SIG-M5 (cell line): ENCODE measurements at regions not wholly inside any gene's neighbourhood (a gene's known extent, or its start where the extent isn't known, plus 50 kb on each side); places are given as distances from the start of the nearest gene placed in this dataset.
"Not testable (repeated sequence)": the region's sequence is repeated elsewhere in the genome, so short reads cannot be mapped to it uniquely, and the experiment has no call there.

Experiments used
- DNase-seq: peaks from one replicate; lab custom pipeline; 2025; lab: John Stamatoyannopoulos, UW

DNA sequence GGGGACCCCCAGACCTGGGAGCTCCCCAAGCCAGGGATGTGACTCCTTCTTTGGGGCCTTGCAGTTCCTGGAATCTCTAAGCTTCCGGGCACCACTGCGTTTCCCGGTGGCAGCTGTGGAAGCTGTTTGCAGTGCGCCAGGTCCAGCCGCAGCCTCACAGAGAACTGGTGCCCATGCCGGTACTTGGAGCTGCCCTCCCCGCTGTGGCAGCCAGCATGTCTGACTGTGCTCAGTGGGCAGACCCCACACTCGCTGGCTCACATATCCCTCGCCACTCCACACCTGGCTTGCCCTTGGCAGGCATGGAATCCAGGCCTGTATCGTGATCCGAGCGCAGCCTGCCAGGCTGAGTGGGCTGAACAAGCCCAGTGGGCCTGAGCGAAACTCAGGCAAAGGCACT lies 753.2 kb upstream of the PCDH20 start:
- no peak for DNase-seq

DNA sequence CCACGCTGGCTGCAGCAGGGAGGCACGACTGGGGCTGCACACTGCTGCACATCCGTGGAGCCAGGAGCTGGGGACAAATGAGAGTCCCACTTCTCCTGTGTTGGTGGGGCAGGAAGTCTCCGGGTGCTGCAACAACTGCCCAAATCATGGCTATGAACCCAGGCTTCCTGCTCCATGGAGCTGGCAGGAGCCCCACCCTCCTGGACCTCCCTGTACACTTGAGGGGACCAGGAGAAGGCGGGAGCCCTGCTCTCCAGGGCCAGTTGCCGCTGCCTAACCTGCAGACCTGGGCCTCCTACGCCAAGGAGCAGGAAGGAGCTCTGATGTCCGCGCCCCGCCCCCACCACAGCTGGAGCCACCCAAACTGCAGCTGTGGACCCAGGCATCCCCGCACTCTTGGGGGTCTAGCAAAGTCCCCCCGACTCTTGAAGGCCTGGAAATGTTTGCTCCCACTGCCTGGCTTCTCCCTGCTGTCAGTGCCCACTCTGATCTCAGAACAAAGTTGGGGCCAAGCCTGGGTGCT lies 752.1 kb upstream of the PCDH20 start:
- no peak for DNase-seq

DNA sequence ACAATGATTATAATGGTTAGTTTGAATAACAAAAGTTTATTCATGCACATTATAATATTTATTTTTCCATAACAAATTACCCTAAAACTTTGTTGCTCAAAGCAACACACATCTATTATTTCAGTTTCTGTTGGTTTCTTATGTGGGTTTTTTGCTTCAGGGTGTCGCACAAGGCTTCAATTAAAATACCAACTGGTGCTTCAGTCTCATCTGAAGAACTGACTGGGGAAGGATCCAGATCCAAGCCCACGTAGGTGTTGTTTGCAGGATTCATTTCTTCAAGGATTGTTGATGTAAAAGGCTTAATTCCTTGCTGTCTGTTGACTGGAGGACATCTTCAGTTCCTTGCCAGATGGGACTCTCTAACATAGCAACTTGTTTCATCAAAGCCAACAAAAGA lies 747.2 kb upstream of the PCDH20 start:
- no peak for DNase-seq

DNA sequence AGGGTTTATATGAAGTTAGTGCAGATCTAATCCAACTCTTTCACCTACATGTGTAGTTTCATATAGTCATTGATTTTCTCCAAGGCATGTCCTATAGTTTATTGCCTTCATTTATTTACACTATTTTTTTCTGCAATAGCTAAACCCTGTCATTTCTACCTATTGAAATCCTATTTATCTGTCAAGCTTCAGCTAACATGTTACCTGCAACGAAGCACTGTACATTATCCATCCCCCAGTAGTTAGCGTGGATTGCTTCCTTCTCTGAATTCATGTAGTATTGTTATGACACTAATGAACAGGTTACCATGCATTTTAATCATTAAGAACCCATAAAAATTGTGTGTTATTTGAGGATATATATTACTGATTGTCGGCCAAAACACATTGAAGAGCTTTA lies 742.9 kb upstream of the PCDH20 start:
- no peak for DNase-seq

DNA sequence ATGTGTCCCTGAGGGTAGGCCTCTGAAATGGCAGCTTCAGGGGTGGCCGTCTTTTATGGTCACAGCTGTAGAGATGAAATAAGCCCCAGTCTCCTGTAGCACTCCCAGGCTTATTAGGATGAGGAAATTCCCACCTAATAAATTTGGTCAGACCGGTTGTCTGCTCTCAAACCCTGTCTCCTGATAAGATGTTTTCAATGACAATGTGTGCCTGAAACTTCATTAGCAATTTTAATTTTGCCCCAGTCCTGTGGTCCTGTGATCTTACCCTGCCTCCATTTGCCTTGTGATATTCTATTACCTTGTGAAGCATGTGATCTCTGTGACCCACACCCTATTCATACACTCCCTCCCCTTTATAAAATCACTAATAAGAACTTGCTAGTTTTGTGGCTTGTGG lies 736.1 kb upstream of the PCDH20 start:
- not testable (repeated sequence) for DNase-seq

DNA sequence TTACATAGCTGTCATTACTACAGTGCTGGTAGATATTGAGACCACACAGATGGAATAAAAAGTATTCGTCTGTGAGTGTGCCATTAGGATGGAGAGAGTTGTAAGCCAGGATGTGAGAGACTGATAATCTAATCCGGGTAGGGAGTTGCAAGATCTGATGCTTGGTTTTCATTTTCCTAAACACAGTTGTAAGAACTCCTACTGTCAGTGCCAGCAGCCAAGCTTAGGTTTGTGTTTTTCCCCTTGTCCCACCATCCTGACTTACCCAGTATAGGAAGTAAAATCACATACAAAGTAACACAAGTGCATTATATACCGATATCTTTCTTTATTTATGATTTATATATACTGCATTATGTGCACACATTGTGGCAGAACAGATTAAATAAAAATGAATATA lies 726.4 kb upstream of the PCDH20 start:
- DNase-seq, result no peak

DNA sequence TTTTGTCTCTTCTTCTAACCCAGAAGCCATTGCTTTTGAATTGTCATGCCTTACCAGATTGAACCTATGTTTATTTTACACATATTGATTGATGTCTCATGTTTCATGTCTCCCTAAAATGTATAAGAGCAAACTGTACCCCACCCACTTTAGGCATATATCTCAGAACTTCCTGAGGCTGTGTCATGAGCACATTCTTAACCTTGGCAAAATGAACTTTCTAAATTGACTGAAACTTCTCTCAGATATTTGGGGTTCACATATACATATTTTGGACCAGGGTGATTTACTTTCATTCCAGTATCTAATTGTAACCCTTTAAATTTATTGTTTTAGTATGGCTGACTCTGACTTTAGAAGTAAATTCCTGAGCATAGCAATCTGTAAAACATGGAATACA lies 723.9 kb upstream of the PCDH20 start:
- no peak for DNase-seq

DNA sequence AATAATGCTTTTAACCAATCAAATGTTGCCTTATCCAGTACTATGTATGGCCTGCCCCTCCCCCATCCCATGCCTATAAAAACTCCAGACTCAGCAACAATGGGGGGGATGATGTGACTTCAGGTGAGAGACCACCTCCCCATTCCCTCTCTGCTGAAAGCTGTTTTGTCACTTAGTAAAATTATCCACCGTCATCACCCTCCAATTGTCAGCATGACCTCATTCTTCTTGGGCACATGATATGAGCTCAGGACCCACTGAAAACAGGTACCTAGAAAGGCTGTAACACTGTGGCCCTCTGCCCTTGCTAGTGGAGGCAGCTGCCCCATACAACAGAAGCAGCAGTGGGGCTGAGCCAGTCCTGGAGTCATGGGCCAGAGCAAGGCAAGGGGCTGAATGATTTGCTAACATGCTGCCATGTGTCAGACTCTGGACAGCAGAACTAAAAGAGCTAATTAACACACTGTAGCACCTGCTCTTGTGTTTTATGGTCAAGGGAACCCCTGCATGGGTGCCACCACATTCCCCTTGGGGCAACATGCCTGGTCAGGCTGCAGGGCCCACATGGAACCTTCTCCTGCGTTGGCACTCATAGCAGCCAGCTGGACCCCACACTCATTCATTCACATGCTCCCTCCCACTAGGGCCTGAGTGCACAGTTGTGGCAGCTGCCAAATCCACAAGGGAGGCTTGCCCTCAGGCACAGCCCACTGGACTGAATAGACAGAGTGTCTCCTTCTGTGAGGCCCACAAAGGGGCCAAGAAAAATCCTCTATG lies 722.2 kb upstream of the PCDH20 start:
- no peak for DNase-seq

DNA sequence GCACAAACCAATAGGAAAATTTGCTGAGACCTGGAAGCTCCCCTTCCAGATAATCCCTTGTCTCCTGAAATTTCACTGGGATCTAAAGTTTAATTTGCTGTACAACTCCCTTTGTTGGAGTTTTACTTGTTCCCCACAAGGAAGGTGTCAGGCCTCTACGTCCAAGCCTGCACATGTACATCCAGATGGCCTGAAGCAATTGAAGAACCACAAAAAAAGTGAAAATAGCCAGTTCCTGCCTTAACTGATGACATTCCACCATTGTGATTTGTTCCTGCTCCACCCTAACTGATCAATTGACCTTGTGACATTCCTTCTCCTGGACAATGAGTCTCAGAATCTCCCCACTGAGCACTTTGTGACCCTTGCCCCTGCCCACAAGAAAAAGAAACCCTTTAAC lies 716.0 kb upstream of the PCDH20 start:
- no peak for DNase-seq

DNA sequence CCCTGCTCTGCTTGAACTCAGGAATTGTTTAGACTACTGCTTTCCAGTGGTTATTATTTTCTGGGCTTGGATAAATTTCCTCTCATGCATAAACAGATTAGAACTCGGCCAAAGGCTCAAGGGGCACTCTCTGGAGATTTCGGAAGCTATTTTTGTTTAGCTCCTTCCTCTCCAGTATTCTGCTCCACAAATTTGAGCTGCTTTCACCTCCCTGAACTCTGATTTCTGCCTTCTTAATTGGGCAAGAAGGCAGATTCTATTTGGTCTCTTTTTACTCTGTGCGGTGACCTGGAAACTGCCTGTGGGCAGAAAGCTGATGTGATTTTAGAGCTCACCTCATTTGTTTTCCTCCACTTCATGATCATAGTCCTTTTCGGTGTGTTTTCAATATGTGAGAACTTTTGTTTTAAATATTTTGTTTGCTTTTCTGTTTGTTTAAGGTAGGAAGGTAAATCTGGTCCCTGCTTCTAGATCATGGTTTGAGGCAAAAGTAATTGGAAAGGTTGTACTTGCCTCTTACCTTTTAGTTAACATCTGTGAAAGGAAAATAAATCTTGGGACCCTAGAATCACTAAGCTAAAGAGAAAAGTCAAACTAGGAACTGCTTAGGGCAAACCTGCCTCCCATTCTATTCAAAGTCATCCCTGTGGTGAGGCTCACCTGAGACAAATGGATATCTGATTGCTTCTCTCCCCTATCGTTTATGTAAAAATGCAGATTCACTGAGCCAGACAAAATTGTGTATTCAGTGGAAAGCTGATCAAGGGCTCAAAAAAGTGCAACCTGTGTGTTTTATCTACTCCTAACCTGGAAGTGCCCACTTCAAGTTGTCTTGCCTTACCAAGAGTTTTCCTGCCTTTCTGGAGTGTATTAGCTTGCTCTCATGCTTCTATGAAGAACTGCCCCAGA lies 714.7 kb upstream of the PCDH20 start:
- DNase-seq, result no peak

DNA sequence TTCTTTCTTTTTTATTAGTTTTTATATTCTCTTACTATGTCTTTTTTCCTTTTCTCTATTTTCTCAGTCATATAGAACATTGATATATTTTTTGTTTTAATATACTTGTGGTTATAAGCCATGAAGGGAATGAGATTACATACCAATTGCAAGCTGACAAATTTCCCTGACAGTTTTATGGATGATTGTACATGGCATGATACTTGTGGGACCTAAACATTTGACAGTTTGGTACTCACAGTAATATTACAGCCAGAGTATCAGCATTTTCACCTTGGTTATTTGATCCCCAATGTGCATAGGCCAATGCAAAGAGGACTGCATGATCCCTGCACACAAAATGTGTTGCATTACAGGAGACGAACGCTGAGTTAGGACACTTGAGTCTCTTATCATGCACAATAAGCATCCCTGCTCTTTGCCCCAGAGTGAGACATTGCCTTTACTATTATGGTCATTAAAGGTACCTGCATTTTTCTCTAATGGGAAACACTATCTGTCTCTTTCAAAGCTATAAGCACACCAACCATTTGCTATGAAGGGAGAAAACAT lies 713.4 kb upstream of the PCDH20 start:
- no peak for DNase-seq

DNA sequence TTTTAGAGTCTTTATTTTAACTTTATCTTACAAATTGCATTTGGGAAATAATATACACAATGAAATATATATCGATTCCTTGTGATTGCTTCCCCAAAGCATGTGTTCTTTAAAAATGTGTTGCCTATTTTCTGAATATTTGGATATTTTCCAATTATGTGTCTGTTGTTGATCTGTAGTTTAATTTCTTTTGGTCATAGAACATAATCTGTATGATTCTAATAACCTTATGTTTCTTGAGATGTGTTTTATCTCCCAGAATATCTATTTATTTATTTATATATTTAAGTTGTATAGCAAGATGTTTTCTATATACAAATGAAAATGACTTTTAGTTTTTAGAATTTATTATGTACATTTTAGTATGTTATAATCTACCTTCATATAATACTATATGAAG lies 710.8 kb upstream of the PCDH20 start:
- DNase-seq, result no peak

DNA sequence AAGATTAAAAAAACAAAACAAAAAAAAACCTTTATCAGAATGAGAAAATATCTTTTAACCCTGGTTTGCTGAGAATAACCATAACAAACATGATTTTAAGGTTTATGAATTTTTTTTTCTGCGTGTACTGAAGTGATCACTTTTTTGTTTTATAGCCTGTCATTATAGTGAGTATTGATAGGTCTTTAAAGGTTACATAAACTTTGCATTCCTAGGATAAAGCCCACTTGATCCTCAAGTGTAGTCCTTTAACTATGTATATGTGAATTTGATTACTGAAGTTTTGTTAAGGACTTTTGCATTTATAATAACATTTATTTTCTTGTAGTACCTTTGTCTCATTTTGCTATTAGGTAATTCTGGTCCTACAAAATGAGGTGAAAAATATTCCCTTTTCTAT lies 709.8 kb upstream of the PCDH20 start:
- DNase-seq, result no peak

DNA sequence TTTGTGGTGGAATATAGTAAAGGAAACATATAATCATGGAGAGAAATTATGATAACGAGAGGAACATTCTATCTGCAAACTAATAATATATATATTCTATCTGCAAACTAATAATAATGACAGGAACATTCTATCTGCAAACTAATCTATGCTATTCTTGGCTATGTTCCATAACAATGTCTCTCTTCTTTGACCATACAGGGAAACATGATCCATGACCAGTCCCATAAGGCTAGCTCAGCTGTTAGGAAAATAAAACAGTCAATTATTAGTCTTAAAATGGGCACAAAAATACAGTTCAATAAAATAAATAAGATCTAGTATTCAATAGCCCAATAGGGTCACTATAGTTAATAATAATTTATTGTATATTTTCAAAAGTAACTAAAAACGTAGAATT lies 707.8 kb upstream of the PCDH20 start:
- no peak for DNase-seq

DNA sequence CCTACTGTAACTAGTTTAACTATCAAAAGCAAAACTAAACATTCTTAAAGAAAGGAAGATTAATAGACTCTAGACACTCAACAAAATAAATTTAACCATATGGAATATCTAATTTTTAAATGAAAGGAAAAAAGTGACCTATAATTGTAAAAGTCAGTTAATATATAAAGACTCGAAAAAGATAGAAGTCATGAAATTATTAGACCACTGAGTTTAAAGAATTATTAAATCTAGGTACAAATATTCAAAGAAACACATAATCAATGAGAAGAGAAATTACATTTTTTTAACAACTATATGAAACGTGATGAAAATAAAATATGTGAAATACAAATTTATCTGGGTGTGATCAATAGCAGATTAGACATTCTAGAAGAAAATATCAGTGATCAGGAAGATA lies 706.8 kb upstream of the PCDH20 start:
- no peak for DNase-seq

DNA sequence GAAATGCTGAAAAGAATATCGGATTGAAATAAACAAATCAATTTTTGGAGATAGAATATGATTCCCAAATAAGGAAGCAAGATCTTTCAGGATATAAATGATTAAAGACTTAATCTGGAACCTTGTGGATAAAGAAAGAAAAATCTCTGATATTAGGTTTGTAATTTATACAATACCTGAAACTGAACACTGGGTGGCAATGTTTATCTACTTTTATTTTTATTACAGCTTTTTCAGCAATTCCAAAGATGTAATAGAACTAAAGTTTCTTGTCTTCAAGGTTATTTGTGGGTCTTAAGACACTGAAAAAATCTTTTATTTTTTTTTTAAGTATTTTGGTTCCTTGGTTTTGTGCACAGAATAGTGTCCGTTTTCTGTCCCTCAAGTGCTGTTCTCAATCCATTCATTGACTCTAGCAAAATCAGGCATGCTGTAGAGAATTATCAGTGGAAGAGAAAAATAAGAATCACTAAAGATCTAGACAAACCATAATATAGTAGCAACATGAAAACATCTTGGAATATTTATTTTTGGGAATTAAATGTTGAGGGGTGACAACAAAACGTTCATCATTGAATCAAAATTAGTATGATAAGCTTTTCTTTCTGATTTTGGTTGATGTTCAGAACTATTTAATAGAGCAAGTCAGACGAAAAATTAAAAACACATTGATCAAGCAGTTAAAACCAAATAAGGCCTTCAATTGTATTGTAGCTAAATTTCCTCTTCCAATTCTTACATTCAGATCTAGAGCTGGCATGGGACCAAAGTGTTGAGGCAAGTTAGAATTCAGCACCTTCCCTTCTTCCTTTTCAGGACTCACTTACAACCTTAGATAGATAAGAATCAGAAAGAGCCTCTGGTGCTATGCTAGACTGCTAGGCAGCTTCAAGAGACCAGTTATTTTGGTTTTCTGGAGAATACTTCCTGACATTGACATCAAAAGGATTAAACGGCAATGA lies 704.4 kb upstream of the PCDH20 start:
- no peak for DNase-seq

DNA sequence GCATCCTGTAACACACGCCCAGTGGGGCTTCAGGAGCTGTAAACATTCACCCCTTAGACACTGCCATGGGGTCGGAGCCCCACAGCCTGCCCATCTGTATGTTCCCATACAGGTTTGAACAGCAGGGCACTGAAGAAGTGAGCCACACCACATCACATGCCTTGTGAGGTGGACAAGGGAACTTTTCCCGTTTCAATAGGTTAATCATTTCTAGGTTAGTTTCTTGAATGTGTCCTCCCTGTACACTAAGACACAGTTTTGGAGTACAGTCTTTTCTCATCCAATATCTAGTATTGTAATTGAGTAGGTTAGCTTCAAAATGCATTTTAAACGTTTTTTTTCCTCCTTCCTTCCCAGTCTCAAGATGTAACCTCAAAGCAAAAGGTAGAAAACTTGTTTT lies 700.2 kb upstream of the PCDH20 start:
- no peak for DNase-seq

DNA sequence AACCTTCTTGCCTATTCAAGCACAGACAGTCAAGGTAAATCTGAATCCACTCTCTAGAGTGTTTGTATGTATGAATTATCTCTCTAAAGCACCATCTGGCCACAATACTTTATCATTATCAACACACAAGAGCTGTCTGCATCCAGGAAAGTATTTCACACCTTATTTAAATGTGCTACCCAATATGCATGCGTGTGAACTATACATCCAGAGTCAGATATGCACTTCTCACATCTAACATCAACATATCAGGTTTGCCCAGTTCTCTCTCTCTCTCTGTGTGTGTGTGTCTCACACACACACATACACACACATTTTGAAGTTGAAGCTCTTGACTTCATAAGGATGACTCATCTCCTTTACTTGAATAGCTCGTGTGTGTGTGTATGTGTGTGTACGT lies 697.5 kb upstream of the PCDH20 start:
- no peak for DNase-seq

DNA sequence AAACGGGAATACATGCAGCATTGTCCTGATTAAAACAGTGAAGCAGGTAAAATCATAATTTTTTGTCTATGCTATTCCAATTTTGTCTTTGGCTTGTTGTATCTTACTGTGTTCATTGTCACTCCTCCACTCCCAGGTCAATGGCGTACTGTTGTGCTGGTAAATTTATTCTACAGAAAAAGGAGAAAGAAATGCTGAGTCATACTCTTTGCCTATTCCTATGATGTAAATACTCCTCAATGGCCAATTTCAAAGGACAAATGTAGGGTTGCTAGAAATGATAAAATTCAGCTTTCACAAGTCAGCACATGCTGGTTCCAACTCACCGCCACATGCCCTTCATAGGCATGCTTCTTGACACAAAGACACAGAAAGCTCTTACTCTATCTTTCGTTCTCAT lies 694.4 kb upstream of the PCDH20 start:
- no peak for DNase-seq

DNA sequence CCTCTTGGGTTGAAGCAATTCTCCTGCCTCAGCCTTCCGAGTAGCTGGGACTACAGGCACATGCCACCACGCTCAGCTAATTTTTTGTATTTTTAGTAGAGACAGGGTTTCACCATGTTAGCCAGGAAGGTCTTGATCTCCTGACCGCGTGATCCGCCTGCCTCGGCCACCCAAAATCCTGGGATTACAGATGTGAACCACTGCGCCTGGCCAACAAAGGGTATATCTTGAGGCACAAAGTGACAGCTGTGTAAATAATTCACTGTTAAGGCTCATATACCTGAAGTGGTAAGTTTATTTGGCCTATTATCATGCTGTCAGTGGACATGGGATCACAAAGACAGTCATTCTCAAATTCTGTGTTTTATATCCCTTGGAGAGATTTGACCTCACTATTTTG lies 688.5 kb upstream of the PCDH20 start:
- not testable (repeated sequence) for DNase-seq

DNA sequence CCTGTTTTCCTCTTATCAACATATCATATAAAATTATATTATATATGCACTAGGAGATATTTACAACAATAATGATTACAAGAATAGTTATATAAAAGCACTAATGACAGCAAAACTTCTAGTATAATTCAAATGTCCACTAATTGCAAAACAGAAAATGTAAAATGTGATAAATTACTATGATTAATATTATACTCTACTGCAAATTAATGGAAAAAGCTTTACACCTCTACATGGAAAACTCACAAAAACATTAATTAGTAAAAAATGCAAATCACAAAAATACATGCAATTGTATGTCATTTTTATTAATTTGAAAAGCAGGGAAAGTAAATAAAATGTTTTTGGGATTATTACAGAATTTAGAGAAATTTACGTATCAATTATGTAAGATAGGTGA lies 681.0 kb upstream of the PCDH20 start:
- no peak for DNase-seq

DNA sequence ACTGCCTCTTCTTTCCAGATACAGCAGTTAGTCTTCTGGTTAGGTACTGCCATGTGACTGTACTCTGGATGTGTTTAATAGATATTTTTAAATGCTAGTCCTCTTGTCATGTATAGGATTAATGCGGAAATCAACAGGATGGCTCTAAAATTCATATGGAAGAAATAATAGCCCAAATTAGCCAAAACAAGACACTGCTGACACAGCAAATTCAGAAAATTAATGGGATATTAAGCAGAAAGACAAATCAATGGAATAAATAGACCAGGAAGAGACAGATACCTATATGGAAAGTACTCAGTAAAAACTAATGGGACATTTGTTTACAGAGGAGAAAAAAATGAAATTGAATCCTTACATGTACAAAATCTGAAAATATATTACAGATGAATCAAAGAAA lies 679.3 kb upstream of the PCDH20 start:
- DNase-seq, result no peak
